HG02623 (cell line): ENCODE measurements at regions not wholly inside any gene's neighbourhood (a gene's known extent, or its start where the extent isn't known, plus 50 kb on each side); places are given as distances from the start of the nearest gene placed in this dataset.

Experiments used
- ATAC-seq: cut with Tn5 transposase; IDR thresholded peaks from one replicate; pipeline ENCODE4 v1.9.1; 2021; ENCODE audit warnings: moderate library complexity; ENCODE audit not compliant: unreplicated experiment

GRCh38 chr10:107471911-107472310 is 307.4 kb upstream of the SORCS1 start:
- no peak for ATAC-seq

- no peak for ATAC-seq
These were observed 289.1 kb upstream of the SORCS1 start for GRCh38 chr10:107453561-107453960.

- ATAC-seq, result no peak
These were observed 286.5 kb upstream of the SORCS1 start for GRCh38 chr10:107451047-107451446.

- no peak for ATAC-seq
These were observed 285.6 kb upstream of the SORCS1 start for GRCh38 chr10:107450056-107450455.

- no peak for ATAC-seq
These were observed 279.9 kb upstream of the SORCS1 start for GRCh38 chr10:107444443-107444842.

- ATAC-seq, result no peak
These were observed 279.3 kb upstream of the SORCS1 start for GRCh38 chr10:107443813-107444212.

- ATAC-seq, result no peak
These were observed 278.8 kb upstream of the SORCS1 start for GRCh38 chr10:107443326-107443725.

- ATAC-seq, result peak; percentile 93
These were observed 277.6 kb upstream of the SORCS1 start for GRCh38 chr10:107442035-107442505.

- ATAC-seq, result no peak
These were observed 276.2 kb upstream of the SORCS1 start for GRCh38 chr10:107440741-107441140.

GRCh38 chr10:107437921-107438320 is 273.4 kb upstream of the SORCS1 start:
- no peak for ATAC-seq

- ATAC-seq, result no peak
These were observed 272.1 kb upstream of the SORCS1 start for GRCh38 chr10:107436568-107436967.

- ATAC-seq, result no peak
These were observed 270.3 kb upstream of the SORCS1 start for GRCh38 chr10:107434854-107435253.

GRCh38 chr10:107434201-107434600 is 269.7 kb upstream of the SORCS1 start:
- no peak for ATAC-seq

GRCh38 chr10:107433605-107434004 is 269.1 kb upstream of the SORCS1 start:
- ATAC-seq, result no peak

GRCh38 chr10:107430446-107430845 is 265.9 kb upstream of the SORCS1 start:
- no peak for ATAC-seq

- no peak for ATAC-seq
These were observed 262.5 kb upstream of the SORCS1 start for GRCh38 chr10:107427016-107427415.

GRCh38 chr10:107425931-107426553 is 261.5 kb upstream of the SORCS1 start:
- peak; percentile 55 for ATAC-seq

- ATAC-seq, result no peak
These were observed 260.1 kb upstream of the SORCS1 start for GRCh38 chr10:107424628-107425027.

- ATAC-seq, result no peak
These were observed 259.4 kb upstream of the SORCS1 start for GRCh38 chr10:107423903-107424302.

- no peak for ATAC-seq
These were observed 258.2 kb upstream of the SORCS1 start for GRCh38 chr10:107422681-107423080.

- no peak for ATAC-seq
These were observed 255.7 kb upstream of the SORCS1 start for GRCh38 chr10:107420196-107420595.

GRCh38 chr10:107418085-107418806 is 253.7 kb upstream of the SORCS1 start:
- ATAC-seq, result peak; percentile 43

GRCh38 chr10:107417446-107417845 is 252.9 kb upstream of the SORCS1 start:
- no peak for ATAC-seq
